Left colon (tissue), 2 donors: ENCODE measurements at regions not wholly inside any gene's neighbourhood (a gene's known extent, or its start where the extent isn't known, plus 50 kb on each side); places are given as distances from the start of the nearest gene placed in this dataset.
"Not testable (repeated sequence)": the region's sequence is repeated elsewhere in the genome, so short reads cannot be mapped to it uniquely, and the experiment has no call there.

Experiments
- ATAC-seq: fragments of 200-7000 bp; cut with Tn5 transposase; one replicate; pipeline ENCODE4 v1.9.1; 2020; ENCODE audit warnings: mild to moderate bottlenecking, moderate library complexity
- DNase-seq, 2 donors: peaks; one replicate each; pipeline ENCODE4 v3.0.0-alpha.2; 2020
- intact Hi-C, 2 donors: fragments of 100-400 bp; cut with DNase I in 1 of 2; cut with micrococcal nuclease in 1 of 2; formaldehyde crosslinking; loops; one replicate each; pipeline versions ENCODE4 v1.11.2 to v1.14.0; 2022; cut with DNase I, micrococcal nuclease
- donor health status: DM: no; HTN: no; CAD: no.
- donor health status: DM: yes; HTN: yes; CAD: no.

GRCh38 chr21:9013502-9014242, 1507.7 kb upstream of the TPTE start:
- DNase-seq, intact Hi-C loops, ATAC-seq: not testable (repeated sequence)

GRCh38 chr21:9014243-9014734, 1507.1 kb upstream of the TPTE start:
- DNase-seq, ATAC-seq, intact Hi-C loops: not testable (repeated sequence)

- DNase-seq, ATAC-seq, intact Hi-C loops: not testable (repeated sequence)
Observed at GRCh38 chr21:9015483-9016197, 1505.7 kb upstream of the TPTE start.

DNA sequence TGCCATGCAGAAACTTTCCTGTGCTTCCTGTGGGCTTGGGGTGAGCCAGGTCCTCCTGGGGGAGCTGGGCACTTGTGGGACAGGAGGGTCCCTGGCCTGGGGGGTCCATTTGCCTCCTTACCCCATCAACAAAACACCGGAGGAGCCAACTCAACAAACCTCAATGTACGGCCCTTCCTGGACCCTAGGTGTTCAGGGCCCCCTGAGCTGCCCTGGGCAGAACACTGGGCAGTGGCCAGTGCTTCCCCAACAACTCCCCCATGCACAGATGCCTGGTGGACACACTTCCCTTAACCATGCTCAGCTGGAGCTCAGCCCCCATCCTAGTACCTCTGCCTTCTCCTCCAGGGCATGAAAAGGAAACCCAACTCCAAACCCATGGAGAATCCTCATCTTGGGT, 1504.2 kb upstream of the TPTE start:
- intact Hi-C loops, ATAC-seq, DNase-seq: not testable (repeated sequence)

DNA sequence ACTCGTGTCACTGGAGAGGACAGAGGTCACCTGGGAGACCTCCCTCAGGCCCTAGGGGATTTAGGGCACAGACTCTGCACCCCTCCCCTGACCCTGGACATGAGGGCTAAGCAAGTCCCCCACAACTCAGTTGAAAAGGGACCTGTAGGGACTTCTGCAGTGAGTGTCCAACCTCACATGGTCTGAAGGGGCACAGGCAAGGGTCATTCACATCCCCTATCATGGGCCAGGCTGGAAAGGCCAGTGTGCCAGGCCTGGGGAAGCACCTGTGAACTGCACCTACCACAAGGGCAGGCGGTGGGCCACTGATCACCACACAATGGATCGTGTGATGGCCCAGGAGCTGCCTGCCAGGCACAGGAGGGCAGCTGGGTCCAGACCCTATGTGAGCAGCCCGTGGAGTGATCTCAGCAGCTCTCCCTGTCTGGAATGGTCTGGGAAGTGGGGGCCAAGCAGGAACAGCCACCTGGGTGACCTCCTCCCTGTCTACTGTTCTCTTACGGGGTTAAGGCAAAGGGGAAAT, 1502.6 kb upstream of the TPTE start:
- DNase-seq, intact Hi-C loops, ATAC-seq: not testable (repeated sequence)

GRCh38 chr21:9024006-9024767, 1497.2 kb upstream of the TPTE start:
- intact Hi-C loops, ATAC-seq, DNase-seq: not testable (repeated sequence)

- intact Hi-C loops, ATAC-seq: not testable (repeated sequence)
Observed at GRCh38 chr21:9026729-9027416, 1494.5 kb upstream of the TPTE start.

DNA sequence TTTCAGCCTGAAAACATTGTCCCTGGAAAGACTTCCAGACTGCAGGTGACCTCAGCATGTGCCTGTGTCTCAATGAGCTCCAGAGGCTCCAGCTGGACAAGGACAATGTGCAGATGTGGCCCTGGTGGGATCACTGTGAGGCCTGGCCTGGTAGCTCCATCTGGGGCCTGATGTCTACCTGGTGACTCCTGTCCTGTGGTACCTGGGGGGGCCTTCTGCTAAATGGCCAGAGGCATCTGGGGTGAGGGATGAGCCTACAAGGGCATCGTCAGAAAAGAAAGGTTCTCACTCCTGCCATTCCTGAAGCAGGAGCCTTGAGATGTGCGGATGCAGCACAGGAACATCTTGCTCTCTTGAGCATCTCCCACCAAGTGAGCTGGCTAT, 1494.0 kb upstream of the TPTE start:
- intact Hi-C loops, ATAC-seq, DNase-seq: not testable (repeated sequence)

More at GRCh38 chr21:9026729-9027416, 1494.5 kb upstream of the TPTE start:
- DNase-seq: not testable (repeated sequence)

- DNase-seq, ATAC-seq, intact Hi-C loops: not testable (repeated sequence)
Observed at GRCh38 chr21:9028624-9029431, 1492.6 kb upstream of the TPTE start.

DNA sequence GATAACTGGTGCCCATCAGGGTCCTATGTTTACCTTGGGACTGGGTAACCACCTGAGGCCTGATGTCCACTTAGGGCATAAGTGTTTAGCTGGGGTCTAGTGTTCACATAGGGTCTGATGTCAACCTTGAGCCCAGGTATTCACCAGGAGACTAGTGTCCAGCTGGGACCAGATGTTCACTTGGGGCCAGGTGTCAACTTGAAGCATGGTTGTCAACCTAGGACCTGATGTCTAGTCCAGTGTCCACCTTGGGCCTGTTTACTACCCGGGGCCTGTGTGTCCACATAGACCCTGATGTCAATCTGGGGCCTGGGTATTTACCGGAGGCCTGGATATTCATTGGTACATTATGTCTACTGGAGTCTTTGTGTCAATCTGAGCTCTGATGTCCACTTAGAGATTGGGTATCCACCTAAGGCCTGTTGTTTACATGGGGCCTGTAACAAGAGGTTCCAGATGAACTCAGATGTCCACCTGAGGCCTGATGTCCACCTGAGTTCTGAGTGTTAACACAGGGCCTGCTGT, 1491.2 kb upstream of the TPTE start:
- DNase-seq, ATAC-seq, intact Hi-C loops: not testable (repeated sequence)

DNA sequence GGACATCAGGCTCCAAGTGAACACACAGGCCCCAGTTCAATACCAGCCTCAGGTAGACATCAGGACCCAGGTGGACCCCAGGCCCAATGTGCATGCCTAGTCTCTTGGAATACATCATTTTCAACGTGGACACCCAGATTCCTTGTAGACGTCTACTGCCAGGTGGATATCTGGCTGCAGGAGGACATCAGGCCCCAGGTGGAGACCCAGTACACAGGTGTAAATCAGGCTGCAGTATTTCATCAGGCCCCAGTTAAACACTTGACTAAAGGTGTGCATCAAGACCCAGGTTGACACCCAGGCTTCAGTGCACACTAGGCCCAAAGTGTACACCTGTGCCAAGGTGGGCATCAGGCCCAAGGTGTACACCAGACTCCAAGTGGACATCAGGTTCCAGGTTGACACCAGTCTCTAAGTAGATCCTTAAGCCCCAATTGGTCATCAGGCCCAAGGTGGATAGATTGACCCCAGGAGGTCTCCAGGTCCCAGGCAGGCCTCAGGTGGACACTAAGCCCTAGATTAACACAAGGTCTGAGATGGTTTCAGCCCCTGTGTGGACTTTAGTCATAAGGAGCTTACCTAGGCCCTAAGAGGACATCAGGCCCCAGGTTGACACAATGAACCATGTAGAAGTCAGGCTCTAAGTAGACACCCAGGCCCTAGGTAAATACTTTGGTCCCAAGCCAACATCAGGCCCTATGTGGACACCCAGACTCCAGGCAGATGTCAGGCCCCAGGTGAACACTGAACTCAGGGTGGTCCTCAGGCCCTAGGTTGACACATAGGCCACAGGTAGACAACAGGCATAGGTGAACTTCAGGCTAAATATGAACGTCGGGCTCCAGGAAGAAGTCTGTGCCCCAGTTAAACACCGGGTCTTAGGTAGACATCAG, 1489.7 kb upstream of the TPTE start:
- intact Hi-C loops, DNase-seq: not testable (repeated sequence)

DNA sequence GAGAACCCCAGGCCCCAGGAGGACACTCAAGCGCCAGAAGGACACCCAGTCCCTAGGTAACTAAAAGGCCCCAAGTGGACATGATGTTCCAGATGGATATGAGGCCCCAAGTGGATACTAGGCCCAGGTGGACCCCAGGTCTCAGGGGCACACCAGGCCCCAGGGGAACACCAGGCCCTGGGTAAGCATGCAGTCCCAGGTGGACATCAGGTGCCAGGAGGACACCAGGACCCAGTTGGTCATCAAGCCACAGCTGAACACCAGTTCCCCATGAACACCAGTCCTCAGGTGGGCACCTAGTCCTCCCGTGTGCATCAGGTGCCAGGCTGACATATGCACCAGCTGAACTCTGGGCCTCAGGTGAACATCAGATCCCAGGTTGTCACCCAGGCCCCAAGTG, 1488.8 kb upstream of the TPTE start:
- ATAC-seq, DNase-seq, intact Hi-C loops: not testable (repeated sequence)

More for the DNA sequence above, 1489.7 kb upstream of the TPTE start:
- not testable (repeated sequence) for ATAC-seq

- intact Hi-C loops: not testable (repeated sequence)
Observed at GRCh38 chr21:9033295-9033694, 1488.1 kb upstream of the TPTE start.

DNA sequence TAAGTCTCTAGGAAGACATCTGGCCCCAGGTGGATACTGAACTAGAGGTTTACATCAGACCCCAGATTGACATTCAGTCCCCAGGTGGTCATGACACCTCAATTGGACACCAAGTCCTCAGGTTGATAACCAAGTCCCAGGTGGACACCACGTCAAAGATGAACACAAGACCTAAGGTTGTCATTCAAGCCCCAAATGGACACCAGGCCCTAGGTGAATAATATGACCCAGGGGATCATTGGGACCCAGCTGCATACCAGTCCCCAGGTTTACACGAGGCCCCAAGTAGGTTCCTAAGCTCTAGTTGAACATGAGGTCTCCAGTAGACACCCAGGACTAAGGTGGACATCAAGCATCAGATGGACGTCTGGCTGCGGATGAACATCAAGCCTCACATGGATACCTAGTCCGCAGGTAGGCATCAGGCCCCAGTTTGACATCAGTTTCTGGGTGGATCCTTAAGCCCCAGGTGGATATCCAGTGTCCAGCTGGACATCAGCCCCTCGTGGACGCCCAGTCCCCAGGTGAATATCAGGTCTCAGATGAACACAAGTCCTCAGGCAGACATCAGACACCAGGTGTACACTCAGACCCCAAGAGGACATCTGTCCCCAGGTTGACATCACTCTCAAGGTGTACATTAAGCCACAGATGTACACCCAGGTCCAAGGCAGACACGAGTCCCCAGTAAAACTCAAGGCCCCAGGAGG, 1486.7 kb upstream of the TPTE start:
- ATAC-seq, intact Hi-C loops, DNase-seq: not testable (repeated sequence)

More at GRCh38 chr21:9033295-9033694, 1488.1 kb upstream of the TPTE start:
- not testable (repeated sequence) for DNase-seq, ATAC-seq

DNA sequence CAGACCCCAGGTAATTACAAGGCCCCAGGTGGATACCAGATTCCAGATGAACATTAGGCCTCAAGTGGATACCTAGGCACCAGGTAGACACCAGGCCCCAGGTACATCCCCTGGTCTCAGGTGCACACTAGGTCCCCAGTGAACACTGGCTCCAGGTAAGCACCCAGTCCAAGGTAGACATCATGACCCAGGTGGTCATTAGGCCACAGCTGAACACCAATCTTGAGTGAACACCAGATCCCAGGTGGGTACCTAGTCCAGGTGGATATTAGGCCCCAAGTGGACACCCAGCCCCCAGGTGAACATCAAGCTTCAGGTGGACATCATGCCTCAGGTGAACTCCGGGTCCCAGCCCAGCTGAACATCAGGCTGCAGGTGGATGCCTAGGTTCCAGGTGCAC, 1486.2 kb upstream of the TPTE start:
- intact Hi-C loops, ATAC-seq, DNase-seq: not testable (repeated sequence)
